ENCODE measurements at regions not wholly inside any gene's neighbourhood (a gene's known extent, or its start where the extent isn't known, plus 50 kb on each side); places are given as distances from the start of the nearest gene placed in this dataset.

GRCh38 chr6:105759015-105759414 lies 327.1 kb upstream of the PRDM1 start:
- no peak overlapping the region for H3K4me3 ChIP-seq (ENCODE audit: low read depth, low read length)
- no peak for DNase-seq (ENCODE audit: low read depth)
- no peak for TF ChIP-seq CTCF (conservative IDR thresholded peaks at IDR 0.05; ENCODE audit: low read depth, low read length)

GRCh38 chr6:105757512-105758200 lies 328.5 kb upstream of the PRDM1 start:
- no peak overlapping the region for H3K4me3 ChIP-seq (ENCODE audit: low read depth, low read length)
- no peak for DNase-seq (ENCODE audit: low read depth)
- TF ChIP-seq CTCF (conservative IDR thresholded peaks at IDR 0.05; ENCODE audit: low read depth, low read length), result no peak

GRCh38 chr6:105755885-105756284 lies 330.3 kb upstream of the PRDM1 start:
- DNase-seq (ENCODE audit: low read depth), result no peak
- H3K4me3 ChIP-seq (ENCODE audit: low read depth, low read length), result no peak overlapping the region
- no peak for TF ChIP-seq CTCF (conservative IDR thresholded peaks at IDR 0.05; ENCODE audit: low read depth, low read length)

GRCh38 chr6:105753620-105754211 lies 332.4 kb upstream of the PRDM1 start:
- no peak for DNase-seq (ENCODE audit: low read depth)
- H3K4me3 ChIP-seq (ENCODE audit: low read depth, low read length), result no peak overlapping the region
- no peak for TF ChIP-seq CTCF (conservative IDR thresholded peaks at IDR 0.05; ENCODE audit: low read depth, low read length)

- no peak for DNase-seq (ENCODE audit: low read depth)
- TF ChIP-seq CTCF (conservative IDR thresholded peaks at IDR 0.05; ENCODE audit: low read depth, low read length), result no peak
Observed at GRCh38 chr6:105753207-105753606, 332.9 kb upstream of the PRDM1 start.

GRCh38 chr6:105750089-105750488 lies 336.0 kb upstream of the PRDM1 start:
- no peak for TF ChIP-seq CTCF (conservative IDR thresholded peaks at IDR 0.05; ENCODE audit: low read depth, low read length)
- DNase-seq (ENCODE audit: low read depth), result no peak

More at GRCh38 chr6:105753207-105753606, 332.9 kb upstream of the PRDM1 start:
- no peak overlapping the region for H3K4me3 ChIP-seq (ENCODE audit: low read depth, low read length)

GRCh38 chr6:105748737-105749161 lies 337.4 kb upstream of the PRDM1 start:
- TF ChIP-seq CTCF (conservative IDR thresholded peaks at IDR 0.05; ENCODE audit: low read depth, low read length), result no peak
- DNase-seq (ENCODE audit: low read depth), result peak; percentile 46
- H3K4me3 ChIP-seq (ENCODE audit: low read depth, low read length), result no peak overlapping the region

More at GRCh38 chr6:105750089-105750488, 336.0 kb upstream of the PRDM1 start:
- no peak overlapping the region for H3K4me3 ChIP-seq (ENCODE audit: low read depth, low read length)

Measured in choroid plexus epithelial cell (primary cell).